Heart left ventricle (tissue), 16 donors: ENCODE measurements at regions not wholly inside any gene's neighbourhood (a gene's known extent, or its start where the extent isn't known, plus 50 kb on each side); places are given as distances from the start of the nearest gene placed in this dataset.
"Not testable (repeated sequence)": the region's sequence is repeated elsewhere in the genome, so short reads cannot be mapped to it uniquely, and the experiment has no call there.

Experiments used
- ATAC-seq, 4 donors: fragments of 200-7000 bp; cut with Tn5 transposase; one replicate each; pipeline ENCODE4 v1.9.1; 2020 to 2022; ENCODE audit warnings: moderate library complexity in 4 of 4, mild to moderate bottlenecking in 3 of 4, moderate number of reproducible peaks in 1 of 4
- DNase-seq, 5 donors: peaks; one replicate each; pipeline ENCODE4 v3.0.0-alpha.2; 2020
- H3K27ac ChIP-seq, 12 donors: fragments of 200-600 bp; sonication (generic) in 4 of 12; one replicate each; pipeline versions ENCODE4 v1.5.0 to v1.8.0; 2016 to 2022; ENCODE audit warnings: mild to moderate bottlenecking in 2 of 12
- H3K27me3 ChIP-seq, 9 donors: fragments of 200-600 bp; sonication (generic) in 2 of 9; one replicate each; pipeline versions ENCODE4 v1.5.1 to v1.8.0; 2016 to 2022; ENCODE audit warnings: mild to moderate bottlenecking in 3 of 9
- H3K36me3 ChIP-seq, 9 donors: fragments of 200-600 bp; sonication (generic) in 2 of 9; one replicate each; pipeline versions ENCODE4 v1.5.0 to v1.8.0; 2018 to 2022; ENCODE audit warnings: mild to moderate bottlenecking in 2 of 9
- H3K4me1 ChIP-seq, 12 donors: fragments of 200-600 bp; sonication (generic) in 4 of 12; one replicate each; pipeline versions ENCODE4 v1.5.0 to v1.8.0; 2016 to 2022; ENCODE audit warnings: mild to moderate bottlenecking in 3 of 12
- H3K4me3 ChIP-seq, 12 donors: fragments of 200-600 bp; sonication (generic) in 4 of 12; one replicate each; pipeline versions ENCODE4 v1.5.0 to v1.8.0; 2017 to 2022; ENCODE audit warnings: mild to moderate bottlenecking in 9 of 12, moderate library complexity in 4 of 12
- H3K9me3 ChIP-seq, 12 donors: fragments of 200-600 bp; sonication (generic) in 4 of 12; one replicate each; pipeline versions ENCODE4 v1.5.0 to v1.8.0; 2016 to 2022; ENCODE audit warnings: mild to moderate bottlenecking in 1 of 12
- CTCF ChIP-seq, 12 donors: fragments of 200-600 bp; sonication (generic) in 4 of 12; IDR thresholded peaks; one replicate each; pipeline versions ENCODE4 v1.5.0 to v1.8.0; 2018 to 2022; ENCODE audit warnings: antibody characterized with exemption in 12 of 12, mild to moderate bottlenecking in 5 of 12
- POLR2A ChIP-seq, 2 donors: fragments of 450-650 bp; IDR thresholded peaks; one replicate each; pipeline ENCODE4 v1.6.1; 2017; ENCODE audit warnings: antibody characterized with exemption in 2 of 2, mild to moderate bottlenecking in 2 of 2, moderate library complexity in 2 of 2
- WGBS, 4 donors: extraction: QIAGEN DNeasy Blood & Tissue Kit in 2 of 4; methylation state at CpG; one replicate each; pipeline versions ENCODE4 v1.1.5 to v1.1.7; 2013 to 2018; 5-methylcytosine and 5-hydroxymethylcytosine counted together
- intact Hi-C, 10 donors: fragments of 100-400 bp; cut with DNase I; formaldehyde crosslinking; loops; one replicate each; pipeline versions ENCODE4 v1.11.1 to v1.14.2; 2022
- donor health status: ischemic (EF 13 %, LVEDD 7.1; RV severe dilation, severe dysfunction).
- donor health status: healthy with polysubstance abuse.
- donor health status: DM: no; HTN: yes; CAD: no.
- donor health status: DM: no; HTN: no; CAD: no.
- donor health status: ischemic (EF 25% LVEDD 6.9; RV normal size, moderate dysfunction).
- donor health status: ischemic (EF 25% LVEDD 5.7; RV mildly dilated, moderate dysfunction).
- donor health status: healthy.
- donor health status: DM: yes; HTN: yes; CAD: no.
- donor health status: ischemic (EF 35%, LVEDD 5.7; RV mildly dilated, moderate dysfunction).
- donor health status: nonischemic (EF 11% LVEDD 7.7; RV severe dilation, severe dysfunction).
- donor health status: DM: yes; HTN: yes; CAD: no.
- donor health status: PGD.
- donor health status: ischemic (EF 29% LVEDD 5.4; RV normal size, mild dysfunction).
- donor health status: nonischemic (EF 23%, LVEDD 6.1; RV moderate dilation, normal function).

GRCh38 chr15:36029606-36030210 is 483.7 kb upstream of the DPH6 start:
- Histone ChIP-seq H3K4me1 (no peaks in the 10 kb centered on the region), H3K27me3 (no peaks in the 10 kb centered on the region), H3K9me3 (no peaks in the 10 kb centered on the region), H3K4me3 (no peak overlapping the region), H3K27ac (no peak overlapping the region), H3K36me3 (no peaks in the 10 kb centered on the region)
- DNase-seq (no peak), ATAC-seq (no peak)
- TF ChIP-seq CTCF (IDR thresholded peaks at IDR 0.05) = no peak
- TF ChIP-seq POLR2A (IDR thresholded peaks at IDR 0.05) = no peak
- WGBS, 4 donors = 67 to 72% (median 69%) methylated on average over 5 of the region's 5 CpGs
- intact Hi-C loops = no loop called here

GRCh38 chr15:36039996-36040572 is 494.1 kb upstream of the DPH6 start:
- WGBS, 4 donors = 85 to 91% (median 88%) methylated on average over 5 of the region's 5 CpGs
- no peak for ATAC-seq
- Histone ChIP-seq H3K9me3 (no peaks in the 10 kb centered on the region), H3K27me3 (no peaks in the 10 kb centered on the region), H3K4me3 (no peak overlapping the region), H3K4me1 (no peaks in the 10 kb centered on the region), H3K36me3 (no peaks in the 10 kb centered on the region), H3K27ac (no peak overlapping the region)
- TF ChIP-seq POLR2A (IDR thresholded peaks at IDR 0.05) (no peak), CTCF (IDR thresholded peaks at IDR 0.05) (no peak)
- no peak for DNase-seq
- intact Hi-C loops = no loop called here

- intact Hi-C loops, H3K4me3 ChIP-seq: not testable (repeated sequence)
- WGBS, 4 donors = 94 to 96% (median 95%) methylated on average over 25 to 36 of the region's 36 CpGs
Observed at GRCh38 chr15:36047018-36047716, 501.2 kb upstream of the DPH6 start.

GRCh38 chr15:36050899-36051298 is 504.9 kb upstream of the DPH6 start:
- ATAC-seq = no peak
- no peak for DNase-seq
- Histone ChIP-seq H3K4me1 (no peaks in the 10 kb centered on the region), H3K4me3 (no peak overlapping the region), H3K27me3 (no peaks in the 10 kb centered on the region), H3K9me3 (no peaks in the 10 kb centered on the region), H3K36me3 (no peaks in the 10 kb centered on the region), H3K27ac (no peak overlapping the region)
- TF ChIP-seq CTCF (IDR thresholded peaks at IDR 0.05) (no peak), POLR2A (IDR thresholded peaks at IDR 0.05) (no peak)
- intact Hi-C loops = loop anchor here in 1 of 10 donors (10.0 kb wide), 1 partner anchor 64 kb away; no protein-coding TSS in a partner anchor
- 70 to 77% (median 75%) methylated on average over 1 of the region's 1 CpG for WGBS, 4 donors

More at GRCh38 chr15:36047018-36047716, 501.2 kb upstream of the DPH6 start:
- DNase-seq, H3K4me1 ChIP-seq, H3K9me3 ChIP-seq, H3K36me3 ChIP-seq, H3K27me3 ChIP-seq, ATAC-seq, H3K27ac ChIP-seq: not testable (repeated sequence)
